ENCODE measurements at regions not wholly inside any gene's neighbourhood (a gene's known extent, or its start where the extent isn't known, plus 50 kb on each side); places are given as distances from the start of the nearest gene placed in this dataset.
A peak's percentile ranks its signal among the peaks of the same experiment; 100 is the strongest.
"Not testable (repeated sequence)": the region's sequence is repeated elsewhere in the genome, so short reads cannot be mapped to it uniquely, and the experiment has no call there.

- DNase-seq: no peak
These were observed 84.3 kb upstream of the SHB start for GRCh38 chr9:38153152-38153909.

DNA sequence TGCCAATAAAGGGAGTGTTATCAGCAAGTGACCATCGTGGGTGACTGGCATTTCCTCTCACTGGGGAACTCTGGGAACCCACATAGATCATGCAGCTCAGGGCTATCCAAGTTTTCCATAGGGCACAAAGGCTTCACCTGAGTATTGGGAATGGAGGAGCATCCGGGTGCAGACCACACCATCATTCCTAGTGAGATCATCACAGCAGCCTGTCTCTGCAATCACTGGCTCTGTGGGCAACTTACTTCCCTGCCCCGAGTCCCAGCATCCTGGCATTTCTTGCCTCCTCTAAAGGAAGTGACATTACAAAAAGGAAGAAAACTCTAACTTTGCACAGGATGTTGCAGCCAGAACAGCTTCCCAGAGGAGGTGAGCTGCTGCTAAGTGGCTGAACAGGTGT, 80.6 kb upstream of the SHB start:
- DNase-seq: no peak

DNA sequence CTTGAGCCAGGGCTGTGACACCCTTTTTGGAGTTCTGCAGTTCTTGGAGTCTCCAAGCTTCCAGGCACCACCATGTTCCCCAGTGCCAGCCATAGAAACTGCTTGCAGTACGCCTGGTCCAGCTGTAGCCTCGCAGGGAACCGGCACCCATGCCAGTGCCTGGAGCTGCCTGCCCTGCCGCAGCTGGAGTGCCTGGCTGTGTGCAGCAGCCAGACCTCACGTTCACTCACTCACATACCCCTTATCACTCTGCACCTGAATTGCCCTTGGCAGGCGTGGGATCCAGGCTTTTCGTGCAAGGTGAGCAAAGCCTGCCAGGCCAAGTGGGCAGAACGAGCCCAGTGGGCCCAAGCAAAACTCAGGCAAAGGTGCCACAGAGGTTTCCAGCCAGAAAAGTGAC, 77.8 kb upstream of the SHB start:
- no peak for DNase-seq

GRCh38 chr9:38145526-38146053, 76.6 kb upstream of the SHB start:
- no peak for DNase-seq

- DNase-seq: no peak
These were observed 75.4 kb upstream of the SHB start for GRCh38 chr9:38144421-38144820.

DNA sequence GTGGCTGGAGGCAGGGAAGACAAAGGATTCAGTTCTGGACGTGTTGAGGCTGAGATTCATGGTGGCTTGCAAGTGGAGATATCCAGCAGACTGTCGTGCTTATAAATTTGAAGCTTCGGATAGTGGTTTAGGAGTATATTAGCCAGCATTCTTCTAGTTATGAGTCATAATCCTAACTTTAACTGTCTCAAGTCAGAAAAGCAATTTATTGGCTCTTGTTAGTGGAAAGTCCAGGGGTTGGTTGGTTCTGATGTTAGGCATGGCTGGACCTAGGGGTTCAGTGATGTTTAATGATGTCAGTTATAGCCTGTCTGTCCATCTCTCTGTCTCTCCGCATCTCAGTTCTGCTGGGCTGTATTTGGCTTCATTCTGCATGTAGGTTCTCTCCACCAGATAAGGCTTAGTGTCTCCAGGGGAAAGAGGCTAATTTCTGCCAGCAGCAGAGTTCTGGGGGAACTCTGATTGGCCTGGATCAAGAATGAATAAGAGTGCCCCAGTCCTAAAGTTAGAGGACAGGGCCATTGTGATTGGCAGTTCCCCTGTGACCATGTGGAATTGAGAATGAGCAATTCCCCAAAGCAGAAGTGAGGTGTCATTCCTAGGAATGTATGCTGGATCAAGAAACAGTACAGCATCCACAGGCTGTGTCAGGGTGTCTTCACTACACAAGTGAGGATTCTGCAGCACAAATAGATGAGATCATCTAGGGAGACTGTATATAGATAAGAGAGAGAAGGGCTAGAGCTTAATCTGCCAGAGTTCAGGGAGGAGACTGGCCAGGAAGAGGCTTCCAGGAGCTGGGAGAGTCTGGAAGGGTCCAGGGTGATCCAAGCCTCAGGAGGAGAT, 72.9 kb upstream of the SHB start:
- DNase-seq: no peak

DNA sequence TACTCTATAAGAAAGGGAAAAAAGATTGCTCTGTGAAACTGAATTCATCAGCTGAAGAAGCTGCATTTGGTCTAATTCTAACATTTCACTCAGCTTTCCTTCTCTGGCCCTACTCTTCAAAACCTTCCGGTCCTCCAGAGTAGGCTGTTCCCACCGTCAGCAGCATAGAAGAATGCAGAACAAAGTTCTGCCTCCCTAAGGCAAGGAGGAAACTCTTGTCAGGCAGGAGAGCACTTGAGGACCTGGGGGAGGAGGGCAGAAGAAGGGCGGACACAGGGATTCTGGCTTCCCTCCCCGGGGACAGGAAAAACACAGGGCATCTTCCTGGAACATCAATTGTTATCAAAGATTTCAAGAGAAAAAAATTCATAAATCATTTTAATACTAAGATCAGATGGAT, 69.2 kb upstream of the SHB start:
- no peak for DNase-seq

- DNase-seq: no peak
These were observed 68.3 kb upstream of the SHB start for GRCh38 chr9:38137342-38137741.

- DNase-seq: no peak
These were observed 67.4 kb upstream of the SHB start for GRCh38 chr9:38136386-38136785.

DNA sequence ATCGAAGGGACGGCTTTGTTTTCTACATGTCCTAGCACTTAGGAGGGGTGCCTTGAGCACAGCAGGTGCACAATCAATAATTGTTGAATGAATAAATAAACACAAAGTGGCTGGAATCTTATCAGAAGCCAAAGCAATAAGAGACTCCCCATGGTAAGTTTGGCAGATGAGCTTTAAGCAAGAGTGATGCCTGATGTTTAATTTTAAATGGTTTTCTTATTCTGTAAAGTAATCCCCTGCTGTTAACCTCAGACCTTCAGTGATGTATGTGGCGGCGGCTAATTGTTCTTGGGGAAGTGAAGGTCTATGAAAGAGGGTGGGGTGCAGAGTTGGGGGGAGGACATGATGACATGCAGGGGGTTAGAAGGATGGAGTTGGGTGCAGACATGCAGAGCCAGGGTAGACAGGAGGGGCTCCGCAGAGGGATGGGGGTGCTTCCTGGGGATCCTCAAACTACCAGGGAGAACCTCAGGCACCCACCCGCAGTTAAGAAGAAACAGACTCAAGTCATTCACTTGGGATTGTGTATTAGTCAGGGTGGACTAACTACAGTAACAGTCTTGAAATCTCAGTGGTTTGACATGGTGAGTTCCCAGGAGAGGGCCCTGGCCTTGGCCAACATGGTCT, 65.7 kb upstream of the SHB start:
- peak; percentile 65 for DNase-seq

GRCh38 chr9:38133595-38133994, 64.6 kb upstream of the SHB start:
- no peak for DNase-seq

GRCh38 chr9:38132956-38133355, 63.9 kb upstream of the SHB start:
- no peak for DNase-seq

DNA sequence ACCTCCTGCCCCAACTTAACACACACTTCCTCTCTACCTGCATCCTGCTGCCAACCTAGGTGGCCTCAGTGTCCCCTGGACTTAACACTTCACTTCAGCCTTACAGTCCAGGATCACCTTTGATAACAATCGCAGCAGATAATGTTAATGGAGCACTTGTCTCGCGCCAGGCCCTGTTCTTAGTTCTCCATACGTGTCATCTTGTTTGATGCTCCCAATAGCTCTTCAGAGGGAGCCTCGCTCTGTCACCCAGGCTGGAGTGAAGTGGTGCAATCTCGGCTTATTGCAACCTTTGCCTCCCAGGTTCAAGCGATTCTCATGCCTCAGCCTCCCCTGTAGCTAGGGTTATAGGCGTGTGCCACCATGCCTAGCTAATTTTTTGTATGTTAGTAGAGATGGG, 62.7 kb upstream of the SHB start:
- DNase-seq: no peak

DNA sequence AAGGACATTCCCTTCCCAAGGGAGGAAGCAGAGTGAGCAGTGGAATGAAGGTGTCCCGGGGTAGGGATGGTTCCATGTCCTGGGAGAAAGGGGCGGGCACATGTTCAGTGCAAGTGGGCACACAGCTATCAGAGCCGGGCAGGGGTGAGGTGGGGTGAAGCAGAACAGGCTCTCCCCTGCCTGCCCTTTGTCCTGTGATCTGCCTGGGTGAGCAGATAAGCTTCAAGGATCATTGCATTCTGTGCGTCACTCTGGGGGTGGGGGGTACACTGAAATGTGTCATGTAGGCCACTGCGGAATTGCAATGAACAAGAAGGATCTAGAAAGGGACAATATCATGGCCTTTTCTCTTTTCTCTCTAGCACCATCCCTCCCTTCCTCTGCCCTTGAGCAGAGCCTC, 61.7 kb upstream of the SHB start:
- DNase-seq: no peak

DNA sequence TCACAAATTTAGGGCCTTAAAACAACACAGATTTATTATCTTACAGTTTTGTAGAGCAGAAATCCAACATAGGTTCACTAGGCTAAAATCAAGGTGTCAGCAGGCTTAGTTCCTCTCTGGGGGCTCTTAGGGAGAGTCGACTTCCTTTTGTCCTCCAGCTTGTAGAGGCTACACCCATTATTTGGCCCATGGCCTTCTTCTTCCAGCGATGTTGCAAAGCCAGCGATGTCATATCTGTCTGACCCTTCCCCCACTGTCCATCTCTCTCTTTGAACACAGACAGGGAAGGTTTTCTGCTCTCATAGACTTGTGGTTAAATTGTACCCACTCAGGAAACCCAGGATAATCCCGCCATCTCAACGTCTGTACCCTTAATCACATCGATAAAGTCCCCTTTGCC, 60.3 kb upstream of the SHB start:
- no peak for DNase-seq

GRCh38 chr9:38128752-38129270, 59.8 kb upstream of the SHB start:
- no peak for DNase-seq

GRCh38 chr9:38127271-38127839, 58.3 kb upstream of the SHB start:
- DNase-seq: no peak

GRCh38 chr9:38126730-38127129, 57.7 kb upstream of the SHB start:
- peak; percentile 70 for DNase-seq

GRCh38 chr9:38125889-38126288, 56.9 kb upstream of the SHB start:
- no peak for DNase-seq

DNA sequence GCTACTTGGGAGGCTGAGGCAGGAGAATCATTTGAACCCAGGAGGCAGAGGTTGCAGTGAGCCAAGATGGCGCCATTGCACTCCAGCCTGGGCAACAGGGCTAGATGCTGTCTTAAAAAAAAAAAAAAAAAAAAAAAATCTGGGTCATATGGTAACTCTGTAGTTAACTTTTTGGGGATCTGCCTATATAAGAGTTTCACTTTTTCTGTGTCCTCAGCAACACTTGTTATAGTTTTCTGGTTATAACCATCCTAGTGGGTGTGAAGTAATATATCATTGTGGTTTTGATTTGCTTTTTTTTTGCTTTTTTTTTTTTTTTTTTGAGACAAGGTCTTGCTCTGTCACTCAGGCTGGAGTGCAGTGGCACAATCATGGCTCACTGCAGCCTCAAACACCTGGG, 54.3 kb upstream of the SHB start:
- not testable (repeated sequence) for DNase-seq

DNA sequence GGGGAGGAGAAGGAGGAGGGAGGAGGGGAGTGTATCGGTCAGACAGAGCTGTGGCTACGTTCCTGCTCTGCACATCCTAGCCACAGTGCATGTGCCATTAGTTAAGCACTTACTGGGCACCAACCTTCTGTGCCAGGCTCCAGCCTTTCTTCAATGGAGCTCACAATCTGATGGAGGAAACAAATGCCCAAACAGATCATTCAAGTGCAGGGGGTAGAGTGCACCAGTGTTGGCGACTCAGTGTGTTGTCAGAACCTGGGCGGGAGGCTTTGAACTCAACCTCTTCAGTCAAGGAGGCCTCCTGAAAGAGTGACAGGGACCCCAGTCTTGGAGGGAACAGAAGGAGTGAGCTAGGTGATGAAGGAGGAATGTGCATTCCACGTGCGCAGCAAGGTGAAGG, 51.9 kb upstream of the SHB start:
- no peak for DNase-seq

DNA sequence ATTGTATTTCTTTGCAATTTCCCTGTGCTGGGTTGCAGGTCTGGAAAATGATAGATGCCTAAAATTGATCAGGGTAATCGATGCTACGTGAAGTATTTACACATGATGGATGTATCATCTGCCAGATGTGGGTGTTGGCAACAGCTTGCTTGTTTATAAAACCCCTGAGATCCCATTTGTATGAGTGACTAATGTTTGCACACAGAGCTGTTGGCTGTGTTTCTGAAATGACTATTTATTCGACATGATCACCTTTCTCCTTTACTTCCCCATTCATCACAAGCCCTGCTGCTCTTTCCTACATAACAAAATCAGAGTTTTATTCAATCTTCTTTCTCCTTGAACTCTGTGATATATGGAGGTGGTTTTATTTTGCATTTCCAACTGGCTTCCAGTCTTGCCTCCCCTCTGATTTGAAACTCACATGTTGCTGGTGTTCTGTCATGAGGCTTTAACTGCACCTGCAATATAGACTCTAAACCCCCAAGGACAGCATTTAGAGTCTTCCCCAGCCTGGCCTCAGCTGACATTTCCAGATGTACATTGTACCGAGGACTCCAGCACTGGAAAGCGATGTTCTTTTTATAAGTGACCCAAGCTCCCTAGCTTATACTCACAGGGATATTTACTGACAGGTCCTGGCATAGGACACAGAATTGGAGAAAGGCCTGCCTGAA, 50.7 kb upstream of the SHB start:
- DNase-seq: no peak

Measured in COR-L47 (cell line).